Endothelial cell of umbilical vein (primary cell): ENCODE measurements at regions not wholly inside any gene's neighbourhood (a gene's known extent, or its start where the extent isn't known, plus 50 kb on each side); places are given as distances from the start of the nearest gene placed in this dataset.
A peak's percentile ranks its signal among the peaks of the same experiment; 100 is the strongest.

Source experiments
- BruUV-seq: library from RNA; stranded (reverse); fragments of 400-500 nt; replicated peaks from 2 replicates; lab custom pipeline; 2021; lab: Mats Ljungman, UMichigan
- CTCF ChIA-PET: fragments of 300-600, 350-600 bp; sonication (Branson Sonifier 250); formaldehyde crosslinking; loops from one replicate; lab custom pipeline; 2021; ENCODE audit warnings: antibody characterized with exemption, inconsistent platforms; lab: Charles Lee
- POLR2A ChIA-PET: fragments of 300-600, 350-600 bp; sonication (Branson Sonifier 250); formaldehyde crosslinking; loops from one replicate; lab custom pipeline; 2021; ENCODE audit warnings: antibody characterized with exemption, inconsistent platforms; lab: Charles Lee
- DNase-seq: peaks from one replicate; pipeline ENCODE4 v3.0.0-alpha.2; 2011; ENCODE audit warnings: low read depth, low spot score
- FAIRE-seq: peaks from 2 replicates; lab custom pipeline; 2011; peaks lifted over from hg19 to GRCh38; lab: Jason Lieb, UNC
- H2AFZ ChIP-seq: 2 replicates; pipeline ENCODE4 v1.6.0; 2012; ENCODE audit warnings: low read depth, low read length, control low read depth, inconsistent platforms
- H3K27ac ChIP-seq: 2 replicates; pipeline ENCODE4 v1.5.1; 2011; ENCODE audit warnings: low read depth, mild to moderate bottlenecking, control low read depth, low read length, moderate library complexity; ENCODE audit not compliant: insufficient read depth
- H3K27me3 ChIP-seq, 2 experiments: 2 replicates each; pipeline versions ENCODE4 v1.6.0 to v1.6.1; 2011; ENCODE audit warnings: low read length in 2 of 2, mixed read lengths in 1 of 2; ENCODE audit not compliant: control insufficient read depth in 2 of 2, insufficient read depth in 2 of 2
- H3K36me3 ChIP-seq, 2 experiments: 2 replicates in 1 of 2; 3 replicates in 1 of 2; pipeline ENCODE4 v1.5.1; 2011; ENCODE audit warnings: low read length in 2 of 2, mild to moderate bottlenecking in 1 of 2, moderate library complexity in 1 of 2; ENCODE audit not compliant: control insufficient read depth in 2 of 2, insufficient read depth in 2 of 2; ENCODE audit errors: extremely low read depth in 1 of 2
- H3K4me1 ChIP-seq: 3 replicates; pipeline ENCODE4 v1.5.1; 2011; ENCODE audit warnings: mild to moderate bottlenecking, low read length; ENCODE audit not compliant: control insufficient read depth, insufficient read depth; ENCODE audit errors: extremely low read depth
- H3K4me2 ChIP-seq: 2 replicates; pipeline ENCODE4 v1.6.1; 2011; ENCODE audit warnings: low read length, control low read depth, mixed read lengths; ENCODE audit not compliant: insufficient read depth
- H3K4me3 ChIP-seq, 3 experiments: fragments of 200-600 bp in 1 of 3; sonication (generic), shearing (Covaris generic) in 1 of 3; replicated peaks in 1 of 3; 2 replicates each; pipeline ENCODE4 v1.5.1; 2011 to 2016; ENCODE audit warnings: control low read depth in 3 of 3, low read length in 3 of 3, mild to moderate bottlenecking in 2 of 3, inconsistent platforms in 1 of 3, low read depth in 1 of 3, moderate library complexity in 1 of 3; ENCODE audit not compliant: insufficient read depth in 1 of 3
- H3K79me2 ChIP-seq: 2 replicates; pipeline ENCODE4 v1.6.0; 2012; ENCODE audit warnings: low read length, inconsistent platforms; ENCODE audit not compliant: control insufficient read depth, insufficient read depth
- H3K9ac ChIP-seq: replicated peaks from 2 replicates; pipeline ENCODE3; 2011; ENCODE audit warnings: low read length, control low read depth; ENCODE audit not compliant: insufficient read depth; ENCODE audit errors: extremely low read depth
- H3K9me1 ChIP-seq: replicated peaks from 3 replicates; pipeline ENCODE4 v1.6.0; 2011; ENCODE audit warnings: mild to moderate bottlenecking, low read length; ENCODE audit not compliant: control insufficient read depth, insufficient read depth; ENCODE audit errors: extremely low read depth
- H3K9me3 ChIP-seq: replicated peaks from 2 replicates; pipeline ENCODE4 v1.5.1; 2012; ENCODE audit warnings: low read length, inconsistent platforms; ENCODE audit not compliant: control insufficient read depth, insufficient read depth
- H4K20me1 ChIP-seq: replicated peaks from 2 replicates; pipeline ENCODE3; 2011; ENCODE audit warnings: mild to moderate bottlenecking, low read length; ENCODE audit not compliant: control insufficient read depth, insufficient read depth; ENCODE audit errors: extremely low read depth
- CTCF ChIP-seq, 2 donors: IDR thresholded peaks; 1 replicate in 1 of 2; 2 replicates in 1 of 2; pipeline ENCODE4 v1.5.1; 2011; ENCODE audit warnings: low read length in 2 of 2, mild to moderate bottlenecking in 2 of 2, moderate library complexity in 2 of 2, control low read depth in 1 of 2, inconsistent platforms in 1 of 2, low read depth in 1 of 2; ENCODE audit not compliant: insufficient read depth in 1 of 2; ENCODE audit errors: extremely low read depth in 1 of 2
- EZH2 ChIP-seq: IDR thresholded peaks from 2 replicates; pipeline ENCODE4 v1.6.1; 2012; ENCODE audit warnings: borderline replicate concordance, low read depth, mild to moderate bottlenecking, moderate library complexity, low read length, inconsistent platforms; ENCODE audit not compliant: severe bottlenecking
- FOS ChIP-seq: IDR thresholded peaks from 2 replicates; pipeline ENCODE4 v1.6.1; 2011; ENCODE audit warnings: mild to moderate bottlenecking, low read length, moderate library complexity, borderline replicate concordance; ENCODE audit not compliant: insufficient read depth
- GATA2 ChIP-seq: IDR thresholded peaks from 2 replicates; pipeline ENCODE4 v1.7.0; 2011; ENCODE audit warnings: low read depth, mild to moderate bottlenecking, moderate library complexity, mixed read lengths, low read length; ENCODE audit not compliant: insufficient read length, insufficient read depth
- JUN ChIP-seq: IDR thresholded peaks from 2 replicates; pipeline ENCODE4 v1.6.1; 2011; ENCODE audit warnings: borderline replicate concordance, low read depth; ENCODE audit not compliant: insufficient read length, insufficient read depth
- MAX ChIP-seq: IDR thresholded peaks from 2 replicates; pipeline ENCODE4 v1.6.1; 2011; ENCODE audit not compliant: insufficient read depth, insufficient read length
- MYC ChIP-seq: IDR thresholded peaks from one replicate; pipeline ENCODE4 v1.6.1; 2011; ENCODE audit warnings: mild to moderate bottlenecking, low read depth, low read length
- POLR2A ChIP-seq: IDR thresholded peaks from 2 replicates; pipeline ENCODE4 v1.6.1; 2012; ENCODE audit warnings: low read depth, mild to moderate bottlenecking, control low read depth, low read length
- POLR2AphosphoS5 ChIP-seq: IDR thresholded peaks from 2 replicates; pipeline ENCODE4 v1.6.1; 2012; ENCODE audit warnings: low read depth, mild to moderate bottlenecking, control low read depth, low read length, moderate library complexity; ENCODE audit not compliant: insufficient read depth
- dilution Hi-C: fragments of 300-500 bp; cut with MboI; formaldehyde crosslinking; loops from one replicate; pipeline ENCODE4 v1.15.0; 2019; ENCODE audit warnings: low sequenced_read_pairs; ENCODE audit not compliant: extremely low pct_ligation_motif_present
- intact Hi-C: fragments of 100-400 bp; cut with micrococcal nuclease; formaldehyde crosslinking; loops from one replicate; pipeline ENCODE4 v1.10.0; 2022

DNA sequence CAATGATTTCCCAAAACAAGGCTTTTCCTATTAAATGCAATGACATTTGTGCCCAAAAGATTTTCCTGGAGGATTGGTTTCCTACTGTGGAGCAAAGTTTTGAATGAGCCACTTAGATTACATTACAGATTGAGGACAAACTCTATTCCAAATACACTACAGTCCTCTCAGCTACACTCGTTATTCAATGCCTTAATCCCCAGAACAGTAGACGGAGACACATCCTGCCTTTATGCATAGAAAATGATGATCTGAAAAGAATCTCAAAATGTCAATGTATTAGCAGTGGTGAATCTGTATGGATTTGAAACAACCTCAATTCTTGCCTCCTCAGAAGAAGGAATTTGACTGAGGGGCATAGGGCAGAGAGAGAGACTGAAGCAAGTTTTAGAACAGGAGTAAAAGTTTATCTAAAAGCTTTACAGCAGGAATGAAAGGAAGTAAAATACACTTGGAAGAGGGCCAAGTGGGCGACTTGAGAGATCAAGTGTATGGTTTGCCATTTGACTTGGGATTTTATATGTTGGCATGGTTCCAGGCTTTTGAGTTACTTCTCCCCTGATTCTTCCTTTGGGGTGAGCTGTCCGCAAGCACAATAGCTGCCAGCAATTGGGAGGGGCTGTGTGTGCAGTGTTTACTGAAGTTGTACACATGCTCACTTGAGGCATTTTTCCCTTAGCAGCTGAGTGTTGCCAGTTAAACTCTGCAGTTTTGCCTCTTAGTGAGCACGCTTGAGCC is 891.9 kb upstream of the MBL2 start:
- ChIA-PET CTCF (interaction anchor here (0.7 to 1.6 kb wide), 3 partner anchors 10 to 63 kb away, joined by 3 to 5 read pairs (median 3); no protein-coding TSS in a partner anchor), POLR2A (no interaction called here)
- Histone ChIP-seq H3K4me3 (no peak overlapping the region), H3K36me3 (no peaks in the 10 kb centered on the region), H3K4me1 (no peaks in the 10 kb centered on the region), H3K27me3 (no peaks in the 10 kb centered on the region), H3K9me1 (no peaks in the 10 kb centered on the region), H3K27ac (no peak overlapping the region), H3K9ac (no peak overlapping the region), H4K20me1 (no peaks in the 10 kb centered on the region), H3K4me2 (no peak overlapping the region), H3K79me2 (no peaks in the 10 kb centered on the region), H3K9me3 (no peaks in the 10 kb centered on the region), H2AFZ (no peak overlapping the region)
- intact Hi-C loops, result no loop called here
- FAIRE-seq (no peak), DNase-seq (peak; percentile 51)
- TF ChIP-seq MAX (no peak), GATA2 (no peak), POLR2AphosphoS5 (no peak), MYC (no peak), CTCF (IDR thresholded peaks at IDR 0.05; ENCODE audit: extremely low read depth in 1 of 2, insufficient read depth in 1 of 2, low read depth in 1 of 2, low read length in 2 of 2) (no peak), FOS (no peak), POLR2A (no peak), EZH2 (no peak), JUN (no peak)
- dilution Hi-C loops, result no loop called here
- no TSS peak for BruUV-seq
